Epithelial cell of prostate (primary cell): ENCODE measurements at regions not wholly inside any gene's neighbourhood (a gene's known extent, or its start where the extent isn't known, plus 50 kb on each side); places are given as distances from the start of the nearest gene placed in this dataset.
"Not testable (repeated sequence)": the region's sequence is repeated elsewhere in the genome, so short reads cannot be mapped to it uniquely, and the experiment has no call there.

ENCODE experiments used
- DNase-seq: peaks from one replicate; pipeline ENCODE4 v3.0.0-alpha.2; 2011; ENCODE audit warnings: low read depth, low spot score
- H3K27ac ChIP-seq: fragments of 450-650 bp; 2 replicates; pipeline ENCODE4 v1.5.1; 2017; ENCODE audit warnings: mild to moderate bottlenecking

- DNase-seq = no peak
- no peak overlapping the region for H3K27ac ChIP-seq
Measured at GRCh38 chr6:63440057-63440456, 120.3 kb upstream of the LGSN start.

GRCh38 chr6:63440594-63440993, 120.8 kb upstream of the LGSN start:
- DNase-seq = no peak
- no peak overlapping the region for H3K27ac ChIP-seq

- no peak for DNase-seq
- H3K27ac ChIP-seq = peak overlapping the region; percentile 21
Measured at GRCh38 chr6:63441266-63441956, 121.6 kb upstream of the LGSN start.

- DNase-seq = no peak
- H3K27ac ChIP-seq = no peak overlapping the region
Measured at GRCh38 chr6:63442870-63443269, 123.1 kb upstream of the LGSN start.

GRCh38 chr6:63444768-63445167, 125.0 kb upstream of the LGSN start:
- no peak for DNase-seq
- H3K27ac ChIP-seq = no peak overlapping the region

GRCh38 chr6:63446405-63446804, 125.9 kb upstream of the LOC128125822 start:
- no peak for DNase-seq
- no peak overlapping the region for H3K27ac ChIP-seq

GRCh38 chr6:63447134-63447533, 125.1 kb upstream of the LOC128125822 start:
- no peak overlapping the region for H3K27ac ChIP-seq
- DNase-seq = no peak

- H3K27ac ChIP-seq = no peak overlapping the region
- DNase-seq = no peak
Measured at GRCh38 chr6:63448229-63448628, 124.1 kb upstream of the LOC128125822 start.

GRCh38 chr6:63449714-63450113, 122.6 kb upstream of the LOC128125822 start:
- H3K27ac ChIP-seq = no peak overlapping the region
- DNase-seq = no peak

- no peak overlapping the region for H3K27ac ChIP-seq
- DNase-seq = no peak
Measured at GRCh38 chr6:63451238-63451637, 121.0 kb upstream of the LOC128125822 start.

GRCh38 chr6:63452125-63452524, 120.2 kb upstream of the LOC128125822 start:
- no peak overlapping the region for H3K27ac ChIP-seq
- no peak for DNase-seq

GRCh38 chr6:63456734-63457133, 115.5 kb upstream of the LOC128125822 start:
- H3K27ac ChIP-seq = no peak overlapping the region
- no peak for DNase-seq

GRCh38 chr6:63458480-63459115, 113.7 kb upstream of the LOC128125822 start:
- no peak overlapping the region for H3K27ac ChIP-seq
- no peak for DNase-seq

- no peak for DNase-seq
Measured at GRCh38 chr6:63459814-63460213, 112.5 kb upstream of the LOC128125822 start.

GRCh38 chr6:63460971-63461370, 111.3 kb upstream of the LOC128125822 start:
- H3K27ac ChIP-seq = no peak overlapping the region
- no peak for DNase-seq

More at GRCh38 chr6:63459814-63460213, 112.5 kb upstream of the LOC128125822 start:
- H3K27ac ChIP-seq = no peak overlapping the region

- H3K27ac ChIP-seq = no peak overlapping the region
- no peak for DNase-seq
Measured at GRCh38 chr6:63464060-63464459, 108.2 kb upstream of the LOC128125822 start.

GRCh38 chr6:63465750-63466149, 106.5 kb upstream of the LOC128125822 start:
- no peak overlapping the region for H3K27ac ChIP-seq
- no peak for DNase-seq

GRCh38 chr6:63466242-63466733, 106.0 kb upstream of the LOC128125822 start:
- no peak overlapping the region for H3K27ac ChIP-seq
- DNase-seq = no peak

- H3K27ac ChIP-seq = no peak overlapping the region
- no peak for DNase-seq
Measured at GRCh38 chr6:63467247-63467954, 104.9 kb upstream of the LOC128125822 start.

GRCh38 chr6:63471145-63471544, 101.1 kb upstream of the LOC128125822 start:
- not testable (repeated sequence) for H3K27ac ChIP-seq, DNase-seq

GRCh38 chr6:63471654-63472053, 100.6 kb upstream of the LOC128125822 start:
- no peak overlapping the region for H3K27ac ChIP-seq
- no peak for DNase-seq
